Neural crest cell (in vitro differentiated cells): ENCODE measurements at regions not wholly inside any gene's neighbourhood (a gene's known extent, or its start where the extent isn't known, plus 50 kb on each side); places are given as distances from the start of the nearest gene placed in this dataset.

Source experiments
- DNase-seq: peaks from one replicate; pipeline ENCODE4 v3.0.0; 2021; ENCODE audit warnings: low read depth, mixed read lengths, low spot score
- H3K27ac Mint-ChIP-seq: one replicate; pipeline ENCODE4 v1.8.0; 2021; ENCODE audit warnings: mild to moderate bottlenecking, mixed read lengths; ENCODE audit not compliant: unreplicated experiment
- H3K27me3 Mint-ChIP-seq: 2 replicates; pipeline ENCODE4 v1.8.0; 2021; ENCODE audit warnings: low read depth, mild to moderate bottlenecking, mixed read lengths
- H3K36me3 Mint-ChIP-seq: 2 replicates; pipeline ENCODE4 v1.8.0; 2021; ENCODE audit warnings: low read depth, mild to moderate bottlenecking, mixed read lengths
- H3K4me1 Mint-ChIP-seq: 2 replicates; pipeline ENCODE4 v1.8.0; 2021; ENCODE audit warnings: mixed read lengths
- H3K4me3 Mint-ChIP-seq: one replicate; pipeline ENCODE4 v1.8.0; 2021; ENCODE audit warnings: mild to moderate bottlenecking, mixed read lengths
- H3K9me3 Mint-ChIP-seq: 2 replicates; pipeline ENCODE4 v1.8.0; 2021; ENCODE audit warnings: mixed read lengths
- CTCF ChIP-seq: fragments of 200-600 bp; sonication (generic); conservative IDR thresholded peaks from 2 replicates; pipeline ENCODE4 v1.5.0; 2021; ENCODE audit warnings: antibody characterized with exemption, mild to moderate bottlenecking

GRCh38 chr2:57119141-57119540, 927.5 kb upstream of the VRK2 start:
- no peaks in the 10 kb centered on the region for H3K4me1 Mint-ChIP-seq
- H3K27ac Mint-ChIP-seq: no peak overlapping the region
- H3K4me3 Mint-ChIP-seq: no peak overlapping the region
- DNase-seq: no peak
- no peak for TF ChIP-seq CTCF
- H3K9me3 Mint-ChIP-seq: no peaks in the 10 kb centered on the region
- no peaks in the 10 kb centered on the region for H3K36me3 Mint-ChIP-seq
- H3K27me3 Mint-ChIP-seq: no peaks in the 10 kb centered on the region

GRCh38 chr2:57126410-57126809, 920.2 kb upstream of the VRK2 start:
- Mint-ChIP-seq H3K27ac (no peak overlapping the region), H3K36me3 (no peaks in the 10 kb centered on the region), H3K27me3 (no peaks in the 10 kb centered on the region), H3K4me1 (no peaks in the 10 kb centered on the region), H3K4me3 (no peak overlapping the region), H3K9me3 (no peaks in the 10 kb centered on the region)
- DNase-seq: no peak
- TF ChIP-seq CTCF: no peak

GRCh38 chr2:57139179-57139578, 907.4 kb upstream of the VRK2 start:
- Mint-ChIP-seq H3K9me3 (no peaks in the 10 kb centered on the region), H3K27me3 (no peaks in the 10 kb centered on the region), H3K4me3 (no peak overlapping the region), H3K4me1 (no peaks in the 10 kb centered on the region), H3K27ac (no peak overlapping the region), H3K36me3 (no peaks in the 10 kb centered on the region)
- no peak for DNase-seq
- no peak for TF ChIP-seq CTCF

- Mint-ChIP-seq H3K27ac (no peak overlapping the region), H3K36me3 (no peaks in the 10 kb centered on the region), H3K4me1 (no peaks in the 10 kb centered on the region), H3K4me3 (no peak overlapping the region), H3K27me3 (no peaks in the 10 kb centered on the region), H3K9me3 (no peaks in the 10 kb centered on the region)
- TF ChIP-seq CTCF: no peak
- DNase-seq: no peak
Observed at GRCh38 chr2:57141269-57141668, 905.3 kb upstream of the VRK2 start.

- Mint-ChIP-seq H3K4me3 (no peak overlapping the region), H3K9me3 (peaks cover 10% of the 10 kb centered on the region), H3K27me3 (no peaks in the 10 kb centered on the region), H3K4me1 (no peaks in the 10 kb centered on the region), H3K27ac (no peak overlapping the region), H3K36me3 (peaks cover 9% of the 10 kb centered on the region)
- DNase-seq: no peak
- TF ChIP-seq CTCF: no peak
Observed at GRCh38 chr2:57146951-57147350, 899.7 kb upstream of the VRK2 start.

- H3K27me3 Mint-ChIP-seq: no peaks in the 10 kb centered on the region
- H3K27ac Mint-ChIP-seq: no peak overlapping the region
- no peaks in the 10 kb centered on the region for H3K36me3 Mint-ChIP-seq
- H3K4me1 Mint-ChIP-seq: no peaks in the 10 kb centered on the region
- DNase-seq: no peak
- no peaks in the 10 kb centered on the region for H3K9me3 Mint-ChIP-seq
- no peak overlapping the region for H3K4me3 Mint-ChIP-seq
- TF ChIP-seq CTCF: no peak
Observed at GRCh38 chr2:57156231-57156924, 890.2 kb upstream of the VRK2 start.
